Keratinocyte (primary cell): ENCODE measurements at regions not wholly inside any gene's neighbourhood (a gene's known extent, or its start where the extent isn't known, plus 50 kb on each side); places are given as distances from the start of the nearest gene placed in this dataset.

Source experiments
- DNase-seq: peaks from one replicate; pipeline ENCODE4 v3.0.0-alpha.2; 2011; ENCODE audit warnings: low read depth, missing footprints, low spot score
- FAIRE-seq: peaks from 2 replicates; lab custom pipeline; 2011; peaks lifted over from hg19 to GRCh38; lab: Jason Lieb, UNC
- H2AFZ ChIP-seq: 2 replicates; pipeline ENCODE4 v1.6.0; 2012; ENCODE audit warnings: low read length, control low read depth, inconsistent platforms; ENCODE audit not compliant: control insufficient read depth
- H3K27ac ChIP-seq: 2 replicates; pipeline ENCODE4 v1.5.1; 2011; ENCODE audit warnings: low read length; ENCODE audit not compliant: control insufficient read depth, insufficient read depth
- H3K27me3 ChIP-seq: 3 replicates; pipeline ENCODE4 v1.6.0; 2011; ENCODE audit warnings: low read length; ENCODE audit not compliant: control insufficient read depth, insufficient read depth; ENCODE audit errors: extremely low read depth
- H3K36me3 ChIP-seq, 2 experiments: 2 replicates in 1 of 2; 3 replicates in 1 of 2; pipeline ENCODE4 v1.5.1; 2011; ENCODE audit warnings: low read length in 2 of 2, mild to moderate bottlenecking in 1 of 2; ENCODE audit not compliant: control insufficient read depth in 2 of 2, insufficient read depth in 2 of 2; ENCODE audit errors: extremely low read depth in 1 of 2
- H3K4me1 ChIP-seq: 3 replicates; pipeline ENCODE4 v1.5.1; 2011; ENCODE audit warnings: low read length; ENCODE audit not compliant: control insufficient read depth, insufficient read depth; ENCODE audit errors: extremely low read depth
- H3K4me2 ChIP-seq: 3 replicates; pipeline ENCODE4 v1.6.0; 2011; ENCODE audit warnings: low read depth, low read length; ENCODE audit not compliant: control insufficient read depth, insufficient read depth; ENCODE audit errors: extremely low read depth
- H3K4me3 ChIP-seq, 3 experiments: fragments of 200-600 bp in 1 of 3; sonication (generic) in 1 of 3; 2 replicates in 2 of 3; 3 replicates in 1 of 3; pipeline ENCODE4 v1.5.1; 2011 to 2016; ENCODE audit warnings: low read length in 3 of 3, mild to moderate bottlenecking in 3 of 3, control low read depth in 2 of 3, inconsistent platforms in 1 of 3, low read depth in 1 of 3, mixed read lengths in 1 of 3, mixed run types in 1 of 3, moderate library complexity in 1 of 3; ENCODE audit not compliant: control insufficient read depth in 2 of 3, insufficient read depth in 2 of 3; ENCODE audit errors: extremely low read depth in 1 of 3
- H3K79me2 ChIP-seq: 2 replicates; pipeline ENCODE4 v1.6.0; 2012; ENCODE audit warnings: low read length; ENCODE audit not compliant: control insufficient read depth, insufficient read depth
- H3K9ac ChIP-seq: 3 replicates; pipeline ENCODE4 v1.6.0; 2011; ENCODE audit warnings: low read length; ENCODE audit not compliant: control insufficient read depth, insufficient read depth; ENCODE audit errors: extremely low read depth
- H3K9me1 ChIP-seq: 3 replicates; pipeline ENCODE4 v1.6.0; 2011; ENCODE audit warnings: low read length; ENCODE audit not compliant: control insufficient read depth, insufficient read depth; ENCODE audit errors: extremely low read depth
- H3K9me3 ChIP-seq: 2 replicates; pipeline ENCODE4 v1.5.1; 2012; ENCODE audit warnings: low read depth, low read length; ENCODE audit not compliant: control insufficient read depth
- H4K20me1 ChIP-seq: 3 replicates; pipeline ENCODE4 v1.6.0; 2011; ENCODE audit warnings: low read length; ENCODE audit not compliant: control insufficient read depth, insufficient read depth; ENCODE audit errors: extremely low read depth
- EZH2 ChIP-seq: IDR thresholded peaks from one replicate; pipeline ENCODE4 v1.6.1; 2012; ENCODE audit warnings: inconsistent platforms, mild to moderate bottlenecking, low read length, moderate library complexity
- dilution Hi-C: fragments of 300-500 bp; cut with MboI; formaldehyde crosslinking; loops from one replicate; pipeline ENCODE4 v1.7.0; 2020; ENCODE audit warnings: low sequenced_read_pairs; ENCODE audit not compliant: extremely low pct_ligation_motif_present
- TF ChIP-seq, protein P1 (sequence below), 3 experiments: IDR thresholded peaks in 1 of 3; conservative IDR thresholded peaks in 1 of 3; optimal IDR thresholded peaks in 1 of 3; 2 replicates in 2 of 3; 3 replicates in 1 of 3; pipeline versions ENCODE3 to v1.5.1; 2011; ENCODE audit warnings: low read length in 3 of 3, mild to moderate bottlenecking in 3 of 3, moderate library complexity in 2 of 3, control low read depth in 1 of 3, inconsistent platforms in 1 of 3; ENCODE audit not compliant: insufficient read depth in 2 of 3; ENCODE audit errors: extremely low read depth in 1 of 3

DNA sequence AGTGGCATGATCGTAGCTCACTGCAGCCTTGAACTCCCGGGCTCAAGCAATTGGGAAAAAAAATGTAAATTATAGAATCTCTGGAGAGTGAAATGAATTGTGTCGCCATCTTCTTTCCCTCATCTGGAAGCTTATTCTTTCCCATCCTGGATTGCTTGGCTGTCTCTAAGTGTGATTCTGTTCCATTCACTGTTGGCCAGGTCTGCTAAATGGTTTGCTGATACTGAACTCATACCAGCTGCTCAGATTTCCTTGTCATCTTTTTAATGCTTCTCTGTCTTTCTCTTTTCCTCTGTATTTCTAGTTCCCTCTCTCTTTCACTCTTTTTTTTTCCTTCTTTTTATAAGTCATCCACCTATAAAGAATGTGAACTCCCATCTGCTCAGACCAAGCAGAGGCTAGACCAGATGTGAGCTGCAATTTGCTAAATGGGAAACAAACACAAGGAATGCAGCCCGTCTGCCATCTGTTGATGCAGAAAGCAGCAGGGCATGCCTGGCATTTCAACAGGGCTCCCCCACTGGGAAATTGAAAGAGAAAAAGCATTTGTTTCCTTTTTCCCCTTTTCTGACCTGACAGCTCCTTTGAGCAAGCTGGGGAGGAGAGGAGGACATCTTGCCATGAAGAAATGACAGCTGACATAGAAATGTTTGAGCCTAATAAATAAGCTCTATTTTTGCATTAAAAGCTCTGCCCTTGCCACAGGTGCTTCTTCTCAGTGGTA is 1823.6 kb upstream of the FLRT2 start:
- Histone ChIP-seq H3K9me1 (no peaks in the 10 kb centered on the region), H2AFZ (no peak overlapping the region), H3K36me3 (no peaks in the 10 kb centered on the region), H3K9ac (no peak overlapping the region), H3K27me3 (no peaks in the 10 kb centered on the region), H4K20me1 (no peaks in the 10 kb centered on the region), H3K4me3 (no peak overlapping the region), H3K27ac (no peak overlapping the region), H3K79me2 (no peaks in the 10 kb centered on the region), H3K4me1 (peaks cover 3% of the 10 kb centered on the region), H3K4me2 (no peak overlapping the region), H3K9me3 (no peaks in the 10 kb centered on the region)
- DNase-seq (no peak), FAIRE-seq (no peak)
- TF ChIP-seq EZH2 = no peak
- TF ChIP-seq, protein P1, sequence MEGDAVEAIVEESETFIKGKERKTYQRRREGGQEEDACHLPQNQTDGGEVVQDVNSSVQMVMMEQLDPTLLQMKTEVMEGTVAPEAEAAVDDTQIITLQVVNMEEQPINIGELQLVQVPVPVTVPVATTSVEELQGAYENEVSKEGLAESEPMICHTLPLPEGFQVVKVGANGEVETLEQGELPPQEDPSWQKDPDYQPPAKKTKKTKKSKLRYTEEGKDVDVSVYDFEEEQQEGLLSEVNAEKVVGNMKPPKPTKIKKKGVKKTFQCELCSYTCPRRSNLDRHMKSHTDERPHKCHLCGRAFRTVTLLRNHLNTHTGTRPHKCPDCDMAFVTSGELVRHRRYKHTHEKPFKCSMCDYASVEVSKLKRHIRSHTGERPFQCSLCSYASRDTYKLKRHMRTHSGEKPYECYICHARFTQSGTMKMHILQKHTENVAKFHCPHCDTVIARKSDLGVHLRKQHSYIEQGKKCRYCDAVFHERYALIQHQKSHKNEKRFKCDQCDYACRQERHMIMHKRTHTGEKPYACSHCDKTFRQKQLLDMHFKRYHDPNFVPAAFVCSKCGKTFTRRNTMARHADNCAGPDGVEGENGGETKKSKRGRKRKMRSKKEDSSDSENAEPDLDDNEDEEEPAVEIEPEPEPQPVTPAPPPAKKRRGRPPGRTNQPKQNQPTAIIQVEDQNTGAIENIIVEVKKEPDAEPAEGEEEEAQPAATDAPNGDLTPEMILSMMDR (optimal IDR thresholded peaks at IDR 0.05 in 1 of 3, IDR thresholded peaks at IDR 0.05 in 1 of 3, conservative IDR thresholded peaks at IDR 0.05 in 1 of 3; ENCODE audit: extremely low read depth in 1 of 3, insufficient read depth in 2 of 3, low read length in 3 of 3) = no peak
- dilution Hi-C loops = no loop called here

DNA sequence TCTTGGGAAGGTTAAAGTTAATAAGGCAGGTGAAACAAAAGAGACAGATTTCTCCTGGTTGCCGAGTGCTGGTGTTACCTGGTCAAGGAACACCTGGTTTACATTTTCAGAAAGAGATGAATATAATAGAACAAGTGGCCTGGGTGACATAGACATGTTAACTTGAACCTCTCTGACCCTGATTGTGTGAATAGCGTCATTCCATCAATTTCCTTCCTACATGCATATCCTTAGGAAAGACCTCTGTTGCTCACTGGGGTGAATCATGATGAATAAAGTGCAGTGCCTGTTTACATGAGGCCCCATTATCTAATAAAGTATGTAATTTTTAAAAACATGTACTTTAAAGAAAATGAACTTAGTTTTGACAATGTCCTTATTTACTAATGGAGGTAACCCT is 1822.9 kb upstream of the FLRT2 start:
- DNase-seq (no peak), FAIRE-seq (no peak)
- H3K27ac ChIP-seq = no peak overlapping the region
- H3K4me1 ChIP-seq = peaks cover 3% of the 10 kb centered on the region
- TF ChIP-seq, protein P1 (optimal IDR thresholded peaks at IDR 0.05 in 1 of 3, IDR thresholded peaks at IDR 0.05 in 1 of 3, conservative IDR thresholded peaks at IDR 0.05 in 1 of 3; ENCODE audit: extremely low read depth in 1 of 3, insufficient read depth in 2 of 3, low read length in 3 of 3) = no peak
- TF ChIP-seq EZH2 = no peak
- H3K4me2 ChIP-seq = no peak overlapping the region
- dilution Hi-C loops = no loop called here
- H3K79me2 ChIP-seq = no peaks in the 10 kb centered on the region
- no peak overlapping the region for H3K9ac ChIP-seq
- no peaks in the 10 kb centered on the region for H3K27me3 ChIP-seq
- no peaks in the 10 kb centered on the region for H3K36me3 ChIP-seq
- H3K4me3 ChIP-seq = no peak overlapping the region
- H3K9me3 ChIP-seq = no peaks in the 10 kb centered on the region
- no peaks in the 10 kb centered on the region for H3K9me1 ChIP-seq
- no peaks in the 10 kb centered on the region for H4K20me1 ChIP-seq
- H2AFZ ChIP-seq = no peak overlapping the region
